ENCODE measurements at regions not wholly inside any gene's neighbourhood (a gene's known extent, or its start where the extent isn't known, plus 50 kb on each side); places are given as distances from the start of the nearest gene placed in this dataset.

DNA sequence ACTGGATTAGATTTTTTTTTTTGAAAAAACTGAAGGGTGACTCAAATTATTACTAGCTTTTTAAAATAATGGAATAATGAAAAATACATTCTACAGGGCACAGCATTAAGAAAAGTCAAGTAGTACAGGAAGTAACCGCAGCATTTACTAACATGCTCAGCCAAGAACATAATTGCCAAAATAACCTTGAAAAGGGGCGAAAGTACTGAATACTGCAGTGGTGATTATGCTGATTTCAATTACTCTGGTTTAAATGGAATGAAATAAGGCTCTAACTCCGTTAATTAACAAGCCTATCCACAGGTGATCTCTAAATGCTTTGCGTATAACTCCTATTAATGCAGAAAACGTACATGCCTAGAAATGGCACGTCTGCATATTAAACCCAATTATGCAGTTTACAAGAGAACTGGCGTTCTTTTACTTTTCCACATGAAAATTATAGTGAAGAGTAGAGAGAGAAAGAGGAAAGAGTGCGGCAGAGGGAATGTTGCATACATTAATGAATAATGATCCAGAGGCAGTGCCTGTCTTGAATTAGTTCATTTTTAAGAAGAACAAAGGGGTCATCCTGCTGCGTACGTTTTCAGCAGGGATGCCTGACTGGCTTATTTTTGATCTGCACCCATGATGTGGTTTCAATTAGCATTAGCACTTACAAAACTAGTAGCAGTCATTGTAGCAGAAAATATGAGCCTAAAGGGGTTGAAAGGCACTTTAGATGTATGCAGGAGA lies 612.4 kb downstream of the NYAP2 start:
- Mint-ChIP-seq H3K36me3 (ENCODE audit: low read depth) (no peaks in the 10 kb centered on the region), H3K4me3 (no peak overlapping the region), H3K9me3 (peaks cover 2% of the 10 kb centered on the region), H3K27ac (ENCODE audit: unreplicated experiment) (no peak overlapping the region), H3K27me3 (ENCODE audit: low read depth) (no peaks in the 10 kb centered on the region), H3K4me1 (peaks cover 10% of the 10 kb centered on the region)
- DNase-seq (ENCODE audit: low read depth, low spot score): no peak
- TF ChIP-seq CTCF (conservative IDR thresholded peaks at IDR 0.05): no peak

GRCh38 chr2:226002438-226002837 lies 602.9 kb downstream of the NYAP2 start:
- no peak overlapping the region for H3K4me3 Mint-ChIP-seq
- H3K4me1 Mint-ChIP-seq: no peaks in the 10 kb centered on the region
- no peaks in the 10 kb centered on the region for H3K27me3 Mint-ChIP-seq (ENCODE audit: low read depth)
- no peak overlapping the region for H3K27ac Mint-ChIP-seq (ENCODE audit: unreplicated experiment)
- no peaks in the 10 kb centered on the region for H3K36me3 Mint-ChIP-seq (ENCODE audit: low read depth)
- TF ChIP-seq CTCF (conservative IDR thresholded peaks at IDR 0.05): no peak
- DNase-seq (ENCODE audit: low read depth, low spot score): no peak
- no peaks in the 10 kb centered on the region for H3K9me3 Mint-ChIP-seq

DNA sequence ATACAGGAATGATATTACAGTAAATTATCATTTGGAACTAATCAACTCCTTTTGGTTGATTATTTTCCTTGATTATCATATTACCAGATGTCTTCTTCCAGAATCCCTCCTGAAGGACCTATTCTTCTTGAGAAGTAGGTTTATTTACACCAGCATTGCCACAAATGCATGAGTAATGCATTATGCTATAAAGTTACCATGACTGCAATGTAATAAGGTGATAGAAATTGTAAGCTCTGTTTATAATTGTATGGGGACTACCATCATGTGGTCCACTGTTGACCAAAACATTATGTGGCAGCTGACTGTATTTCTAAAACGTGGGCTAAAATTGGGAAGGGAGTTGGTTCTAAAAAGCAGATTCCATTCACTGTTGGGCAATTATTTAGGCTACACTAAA lies 602.2 kb downstream of the NYAP2 start:
- no peaks in the 10 kb centered on the region for H3K4me1 Mint-ChIP-seq
- H3K9me3 Mint-ChIP-seq: no peaks in the 10 kb centered on the region
- no peak overlapping the region for H3K4me3 Mint-ChIP-seq
- H3K36me3 Mint-ChIP-seq (ENCODE audit: low read depth): no peaks in the 10 kb centered on the region
- DNase-seq (ENCODE audit: low read depth, low spot score): no peak
- no peak for TF ChIP-seq CTCF (conservative IDR thresholded peaks at IDR 0.05)
- no peak overlapping the region for H3K27ac Mint-ChIP-seq (ENCODE audit: unreplicated experiment)
- H3K27me3 Mint-ChIP-seq (ENCODE audit: low read depth): no peaks in the 10 kb centered on the region

- no peaks in the 10 kb centered on the region for H3K36me3 Mint-ChIP-seq (ENCODE audit: low read depth)
- H3K27ac Mint-ChIP-seq (ENCODE audit: unreplicated experiment): no peak overlapping the region
- no peaks in the 10 kb centered on the region for H3K4me1 Mint-ChIP-seq
- no peaks in the 10 kb centered on the region for H3K27me3 Mint-ChIP-seq (ENCODE audit: low read depth)
- H3K4me3 Mint-ChIP-seq: no peak overlapping the region
- no peak for DNase-seq (ENCODE audit: low read depth, low spot score)
- H3K9me3 Mint-ChIP-seq: no peaks in the 10 kb centered on the region
- TF ChIP-seq CTCF (conservative IDR thresholded peaks at IDR 0.05): no peak
Observed at GRCh38 chr2:225999692-226000091, 600.2 kb downstream of the NYAP2 start.

DNA sequence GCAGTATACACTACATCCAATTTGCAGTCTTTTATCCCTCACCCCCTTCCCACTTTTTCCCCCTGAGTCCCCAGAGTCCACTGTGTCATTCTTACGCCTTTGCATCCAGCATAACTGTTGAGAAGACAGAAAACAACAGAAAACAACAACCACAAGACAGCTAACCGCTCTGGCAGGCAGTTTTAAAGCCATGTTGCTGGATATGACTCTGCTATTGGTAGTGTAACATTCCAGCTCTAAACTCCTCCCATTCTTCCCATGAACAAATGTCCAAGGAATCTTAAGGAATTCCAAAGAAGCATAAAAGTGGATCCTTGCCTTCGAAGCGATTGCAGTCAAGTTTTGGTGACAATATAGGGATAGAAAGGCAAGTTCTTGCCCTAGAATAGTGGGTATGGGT lies 599.1 kb downstream of the NYAP2 start:
- H3K4me1 Mint-ChIP-seq: no peaks in the 10 kb centered on the region
- no peak for TF ChIP-seq CTCF (conservative IDR thresholded peaks at IDR 0.05)
- H3K36me3 Mint-ChIP-seq (ENCODE audit: low read depth): no peaks in the 10 kb centered on the region
- H3K9me3 Mint-ChIP-seq: no peaks in the 10 kb centered on the region
- no peaks in the 10 kb centered on the region for H3K27me3 Mint-ChIP-seq (ENCODE audit: low read depth)
- no peak for DNase-seq (ENCODE audit: low read depth, low spot score)
- H3K27ac Mint-ChIP-seq (ENCODE audit: unreplicated experiment): no peak overlapping the region
- no peak overlapping the region for H3K4me3 Mint-ChIP-seq
